GM19328 (cell line): ENCODE measurements at regions not wholly inside any gene's neighbourhood (a gene's known extent, or its start where the extent isn't known, plus 50 kb on each side); places are given as distances from the start of the nearest gene placed in this dataset.
"Not testable (repeated sequence)": the region's sequence is repeated elsewhere in the genome, so short reads cannot be mapped to it uniquely, and the experiment has no call there.

Source experiments
- ATAC-seq: cut with Tn5 transposase; IDR thresholded peaks from one replicate; pipeline ENCODE4 v1.9.1; 2021; ENCODE audit warnings: mild to moderate bottlenecking, moderate library complexity; ENCODE audit not compliant: unreplicated experiment

DNA sequence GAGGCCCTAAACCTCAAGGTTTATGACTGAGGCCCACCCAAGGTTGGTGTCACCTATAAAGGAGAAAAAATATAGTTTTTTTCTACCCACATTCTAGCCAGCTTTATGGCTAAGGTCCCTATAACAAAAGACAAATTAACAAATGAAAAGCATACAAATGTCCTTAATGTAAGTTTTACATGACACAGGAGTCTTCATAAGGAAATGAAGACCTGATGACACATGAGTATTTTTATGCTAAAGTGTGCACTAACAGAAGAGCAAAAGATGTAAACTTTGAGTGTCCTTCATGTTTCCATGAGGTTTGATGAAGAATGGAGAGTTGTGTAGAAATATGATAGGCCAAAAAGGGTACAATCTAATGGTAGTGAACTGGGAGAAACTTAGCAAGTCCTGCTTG, 114.7 kb upstream of the INTU start:
- no peak for ATAC-seq

DNA sequence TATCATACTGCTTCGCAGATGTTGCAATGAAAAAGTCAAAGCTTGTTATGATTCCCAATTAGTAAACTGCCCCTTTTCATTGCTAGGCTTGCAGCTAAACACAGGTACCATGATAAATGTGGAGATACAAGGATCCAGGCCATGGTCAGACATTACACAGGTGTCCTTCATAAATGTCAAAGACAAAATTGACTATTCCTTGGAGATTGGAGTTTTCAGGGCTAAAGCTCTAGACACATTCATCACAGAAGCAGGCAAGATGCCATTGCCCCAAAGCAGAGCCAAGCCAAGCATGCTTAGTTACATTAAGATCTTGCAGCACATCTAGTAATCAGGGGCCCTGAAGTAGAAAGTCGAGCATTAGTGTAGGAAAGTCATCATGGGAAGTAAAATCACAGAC, 111.3 kb upstream of the INTU start:
- ATAC-seq = no peak

DNA sequence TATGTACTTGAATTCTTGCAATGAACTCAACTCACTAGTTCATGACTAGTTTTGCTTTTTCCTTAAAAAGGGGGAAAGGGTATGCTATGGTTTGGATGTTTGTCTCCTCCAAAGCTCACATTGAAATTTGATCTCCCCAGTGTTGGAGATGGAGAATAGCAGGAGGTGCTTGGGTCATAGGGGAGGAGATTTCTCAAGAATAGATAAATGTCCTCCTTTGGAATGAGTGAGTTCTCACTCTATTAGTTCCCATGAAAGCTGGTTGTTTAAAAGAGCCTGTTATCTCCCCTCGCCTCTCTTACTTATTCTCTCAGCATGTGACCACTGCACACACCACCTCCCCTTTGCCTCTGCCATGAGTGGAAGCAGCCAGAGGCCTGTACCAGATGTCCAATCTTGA, 109.4 kb upstream of the INTU start:
- ATAC-seq = no peak

GRCh38 chr4:127525608-127526007, 107.1 kb upstream of the INTU start:
- no peak for ATAC-seq

- ATAC-seq = no peak
These were observed 104.5 kb upstream of the INTU start for GRCh38 chr4:127528302-127528701.

DNA sequence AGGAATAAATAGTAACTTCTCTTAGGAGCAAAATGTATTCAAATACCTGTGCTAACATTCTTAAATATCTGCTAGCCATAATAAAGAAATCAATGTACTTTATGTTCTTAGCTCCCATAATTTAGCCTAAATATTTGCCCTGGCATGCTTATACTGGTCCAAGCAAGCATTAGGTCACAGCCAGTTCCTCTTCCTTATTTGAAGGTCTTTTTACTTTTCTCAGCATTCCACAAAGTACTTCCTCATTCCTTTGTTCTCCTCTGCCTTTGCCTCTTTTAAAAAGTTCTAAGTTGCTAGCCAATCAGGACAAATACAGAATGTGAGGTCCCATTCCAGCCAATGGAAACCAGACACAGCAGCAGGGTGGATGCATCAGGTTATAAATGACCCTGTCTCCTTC, 102.9 kb upstream of the INTU start:
- ATAC-seq = not testable (repeated sequence)

DNA sequence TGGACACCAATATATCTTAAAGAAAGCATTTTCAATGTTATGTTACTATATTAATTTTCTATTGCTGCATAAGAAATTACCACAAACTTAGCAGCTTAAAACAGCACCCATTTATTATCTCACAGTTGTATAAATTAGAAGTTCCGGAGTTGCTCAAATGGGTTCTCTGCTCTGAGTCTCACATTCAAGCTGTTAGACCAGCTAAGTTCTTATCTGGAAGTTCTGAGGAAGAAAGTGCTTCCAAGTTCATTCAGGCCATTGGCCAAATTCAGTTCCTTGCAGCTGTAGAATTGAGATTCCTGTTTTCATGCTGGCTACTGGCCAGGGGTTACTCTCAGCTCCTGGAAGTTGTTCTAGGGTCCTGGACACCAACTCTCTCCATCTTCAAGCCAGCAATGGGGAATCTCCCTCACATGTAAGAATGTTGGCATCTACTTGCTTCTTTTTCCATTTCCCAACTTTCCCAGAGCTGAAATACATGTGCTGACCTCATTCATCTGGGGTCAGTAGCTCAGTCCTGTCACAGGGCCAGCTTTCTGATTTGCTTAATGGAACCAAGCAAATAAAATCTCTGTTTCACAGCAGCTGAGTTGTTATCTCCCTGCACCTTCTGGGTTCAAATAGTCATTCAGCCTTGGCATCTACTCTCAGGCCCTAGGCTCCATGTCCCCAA, 99.6 kb upstream of the INTU start:
- ATAC-seq = no peak

GRCh38 chr4:127534041-127534825, 98.5 kb upstream of the INTU start:
- ATAC-seq = no peak

DNA sequence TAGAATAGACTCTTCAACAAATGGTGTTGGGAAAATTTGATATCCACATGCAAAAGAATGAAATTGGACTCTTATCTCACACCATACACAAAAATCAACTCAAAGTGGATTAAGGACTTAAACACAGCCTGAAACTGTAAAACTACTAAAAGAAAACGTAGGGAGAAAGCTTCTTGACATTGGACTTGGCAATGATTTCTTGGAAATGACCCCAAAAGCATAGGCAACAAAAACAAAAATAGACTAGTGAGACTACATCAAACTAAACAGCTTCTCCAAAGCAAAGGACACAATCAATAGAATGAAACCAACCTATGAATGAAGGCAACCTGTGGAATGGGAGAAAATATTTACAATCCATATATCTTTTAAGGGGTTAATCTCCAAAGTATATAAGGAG, 94.7 kb upstream of the INTU start:
- no peak for ATAC-seq

- ATAC-seq = no peak
These were observed 92.2 kb upstream of the INTU start for GRCh38 chr4:127540497-127541025.

DNA sequence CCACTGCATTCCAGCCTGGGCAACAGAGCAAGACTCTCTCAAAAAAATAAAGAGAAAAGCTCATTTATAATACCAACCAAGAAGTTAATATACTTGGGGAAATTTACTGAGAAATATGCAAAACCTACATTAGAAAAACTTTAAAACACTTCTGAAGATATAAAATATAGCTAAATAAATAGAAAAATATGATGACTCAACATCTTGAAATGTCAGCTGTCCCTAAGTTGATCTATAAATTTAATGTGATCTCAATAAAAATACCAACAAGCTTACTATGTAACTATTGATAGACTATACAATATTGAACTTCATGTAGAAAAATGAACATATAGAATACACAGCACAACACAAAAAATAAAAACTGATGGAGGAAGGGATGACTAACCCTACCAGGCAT, 87.5 kb upstream of the INTU start:
- no peak for ATAC-seq

DNA sequence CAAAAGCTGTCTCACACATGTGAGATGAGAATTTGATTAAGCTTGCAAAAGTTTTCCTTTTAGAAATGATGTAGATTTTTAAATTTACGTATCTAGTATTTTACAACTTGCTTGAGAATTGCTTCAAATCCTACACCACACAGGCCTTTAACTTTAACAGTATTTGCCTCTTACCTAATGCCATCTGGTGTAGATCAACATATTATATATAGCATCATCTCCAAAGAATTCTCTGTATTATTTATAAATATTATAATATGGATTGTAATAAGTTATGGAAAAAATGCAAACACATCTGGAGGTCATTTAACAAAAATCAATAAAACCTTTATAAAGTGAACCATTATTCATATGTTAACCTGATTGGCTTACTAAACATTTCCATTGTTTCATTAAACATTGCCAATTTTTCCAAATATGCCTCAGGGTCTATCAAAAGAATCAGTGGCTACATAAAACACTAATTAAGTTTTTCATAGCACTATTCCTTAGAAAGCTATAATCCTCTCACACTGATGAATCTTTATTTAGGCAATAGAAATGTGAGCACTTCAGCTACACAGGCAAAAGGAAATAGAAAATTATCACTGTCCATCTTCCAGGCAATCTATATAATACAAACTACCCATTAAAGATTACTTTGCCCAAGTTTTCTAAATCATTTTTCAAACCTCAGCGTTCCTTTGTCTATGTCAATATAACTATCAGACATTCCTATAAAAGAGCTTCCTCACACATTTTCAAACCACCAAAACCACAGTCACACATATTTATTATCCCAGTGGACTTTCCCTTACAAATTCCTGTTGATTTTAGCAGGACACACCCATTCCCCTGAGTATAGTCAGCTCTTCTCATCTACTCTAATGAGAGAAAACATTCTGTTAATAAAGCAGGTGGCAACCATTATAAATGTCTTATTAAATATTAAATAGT, 83.5 kb upstream of the INTU start:
- ATAC-seq = no peak

DNA sequence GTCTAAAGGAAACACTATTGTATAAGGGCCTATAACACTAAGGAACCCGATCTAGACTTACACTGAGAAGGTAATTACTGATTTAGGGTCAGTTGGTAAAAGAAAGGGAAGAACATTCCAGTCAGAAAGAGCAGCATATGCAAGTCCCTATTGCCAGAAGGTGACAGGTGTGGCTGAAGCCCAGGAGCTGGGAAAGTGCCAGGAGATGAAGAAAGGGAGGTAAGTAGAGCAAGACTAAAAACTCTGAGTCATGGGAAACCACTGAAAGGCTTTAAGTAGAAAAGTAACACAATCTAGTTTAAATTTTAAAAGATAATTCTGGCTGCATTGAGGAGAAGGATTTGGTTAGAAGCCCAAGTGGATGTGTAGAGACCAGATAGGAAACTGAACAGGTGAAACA, 77.7 kb upstream of the INTU start:
- ATAC-seq = no peak

- ATAC-seq = no peak
These were observed 74.7 kb upstream of the INTU start for GRCh38 chr4:127558088-127558487.

DNA sequence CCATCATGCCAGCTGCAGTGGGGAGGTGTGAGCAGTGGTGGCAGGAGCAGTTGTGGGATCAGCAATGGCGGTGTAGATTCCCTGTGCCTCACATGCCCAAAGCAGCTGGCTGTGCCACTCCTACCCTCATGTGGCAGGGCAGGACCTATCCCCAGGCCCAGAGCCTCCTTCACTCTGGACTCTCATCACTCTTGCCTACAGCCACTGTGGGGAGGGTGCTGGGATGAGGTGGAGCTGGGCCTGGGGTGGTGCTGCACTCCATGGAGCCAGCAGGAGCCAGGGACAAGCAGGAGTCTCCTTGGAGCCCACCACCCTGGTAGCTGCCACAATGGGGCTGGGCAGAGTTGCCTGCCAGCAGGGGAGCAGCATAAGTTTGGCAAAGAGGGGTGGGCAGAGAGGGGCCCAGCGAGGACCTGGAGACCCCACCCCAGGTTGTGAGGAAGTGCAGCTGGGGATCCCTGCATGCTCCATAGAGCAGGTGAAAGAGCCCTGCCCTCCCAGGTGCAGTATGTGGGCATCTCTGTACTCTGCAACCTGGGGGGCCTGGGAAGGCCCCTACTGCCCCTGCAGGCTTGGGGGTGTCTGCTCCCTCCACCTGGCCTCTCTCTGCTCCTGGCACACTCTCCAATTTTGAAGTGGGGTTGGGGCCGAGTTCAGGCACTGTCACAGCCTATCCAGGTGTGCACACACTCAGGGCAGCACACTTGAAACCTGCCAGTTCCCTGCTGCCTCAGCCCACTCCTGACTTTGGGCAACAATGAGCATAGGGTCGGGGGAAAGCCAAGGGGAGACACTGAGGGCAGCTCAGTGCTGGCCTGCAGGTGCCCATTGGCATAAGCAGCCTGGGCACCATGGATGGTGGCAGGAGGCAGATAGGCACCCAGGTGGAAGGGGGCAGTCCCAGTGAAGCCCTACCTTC, 74.0 kb upstream of the INTU start:
- ATAC-seq = no peak

- ATAC-seq = no peak
These were observed 72.8 kb upstream of the INTU start for GRCh38 chr4:127559981-127560380.

DNA sequence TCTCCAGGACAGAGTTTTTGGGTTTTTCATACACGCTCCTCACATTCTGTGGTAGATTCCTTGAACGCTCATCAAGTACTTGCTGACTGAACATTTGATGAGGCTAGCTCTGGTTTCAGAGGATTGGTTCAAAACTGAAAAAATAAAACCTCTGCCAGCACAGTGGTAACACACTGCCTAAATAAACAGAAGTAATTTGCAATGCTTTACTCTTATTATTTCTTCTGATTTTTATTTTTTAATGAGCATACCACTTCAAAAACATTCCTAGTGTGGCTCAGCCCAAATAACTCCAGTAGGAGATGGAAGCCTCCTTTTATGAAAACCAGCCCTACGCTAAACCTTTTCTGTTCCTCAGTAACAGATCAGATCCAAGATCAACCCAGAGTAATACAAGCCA, 72.0 kb upstream of the INTU start:
- ATAC-seq = no peak

DNA sequence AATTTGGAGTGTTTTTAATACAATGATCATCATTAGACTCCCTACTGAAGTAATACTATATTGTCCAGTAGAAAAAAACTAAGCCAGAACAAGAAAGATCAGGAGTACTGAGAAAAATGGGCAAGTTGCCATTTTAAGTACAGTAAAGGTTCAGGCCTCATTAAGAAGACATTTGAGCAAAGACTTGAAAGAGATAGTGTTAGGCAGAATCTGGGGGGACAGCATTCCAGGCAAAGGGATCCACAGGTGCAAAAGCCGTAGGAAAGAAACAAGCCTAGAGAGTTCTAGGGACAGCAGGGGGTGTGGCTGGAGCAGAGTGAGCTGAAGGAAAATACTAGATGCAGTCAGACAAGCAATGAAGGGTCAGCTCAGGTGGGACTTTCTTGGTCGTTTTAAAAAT, 58.1 kb upstream of the INTU start:
- ATAC-seq = no peak

DNA sequence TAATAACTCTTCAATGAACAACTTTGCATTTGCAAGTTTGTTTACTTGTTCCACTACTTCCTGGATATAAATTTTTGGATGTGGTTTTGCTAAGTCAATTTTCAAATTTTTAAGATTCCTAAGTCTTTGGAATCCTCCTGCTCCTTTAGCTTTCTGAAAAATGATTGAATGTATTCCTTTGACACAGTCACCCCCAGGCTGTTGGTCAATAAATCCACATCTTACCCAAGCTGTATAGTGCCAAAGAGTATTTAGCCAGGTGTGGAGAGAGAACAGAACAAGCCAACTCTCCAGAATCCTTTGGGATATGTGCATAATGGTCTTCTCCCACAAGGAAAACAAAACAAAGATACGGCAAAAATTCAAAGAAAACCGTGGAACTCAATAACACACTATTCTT, 56.9 kb upstream of the INTU start:
- ATAC-seq = no peak

GRCh38 chr4:127578491-127578890, 54.3 kb upstream of the INTU start:
- no peak for ATAC-seq
